GM12865 (cell line): ENCODE measurements at regions not wholly inside any gene's neighbourhood (a gene's known extent, or its start where the extent isn't known, plus 50 kb on each side); places are given as distances from the start of the nearest gene placed in this dataset.
"Not testable (repeated sequence)": the region's sequence is repeated elsewhere in the genome, so short reads cannot be mapped to it uniquely, and the experiment has no call there.

Experiments
- DNase-seq: peaks from one replicate; pipeline ENCODE4 v3.0.0; 2010; ENCODE audit warnings: low read depth
- H3K4me3 ChIP-seq: 2 replicates; pipeline ENCODE4 v1.5.1; 2011; ENCODE audit warnings: mild to moderate bottlenecking, low read depth, low read length, control low read depth
- TF ChIP-seq, protein P1 (sequence below): IDR thresholded peaks from 2 replicates; pipeline ENCODE4 v1.5.1; 2011; ENCODE audit warnings: low read length, control low read depth, low read depth, inconsistent platforms; ENCODE audit not compliant: insufficient read depth; ENCODE audit errors: missing control alignments

GRCh38 chr3:125840465-125840864, 128.5 kb upstream of the ROPN1B start:
- not testable (repeated sequence) for H3K4me3 ChIP-seq
- peak; percentile 89 for DNase-seq

DNA sequence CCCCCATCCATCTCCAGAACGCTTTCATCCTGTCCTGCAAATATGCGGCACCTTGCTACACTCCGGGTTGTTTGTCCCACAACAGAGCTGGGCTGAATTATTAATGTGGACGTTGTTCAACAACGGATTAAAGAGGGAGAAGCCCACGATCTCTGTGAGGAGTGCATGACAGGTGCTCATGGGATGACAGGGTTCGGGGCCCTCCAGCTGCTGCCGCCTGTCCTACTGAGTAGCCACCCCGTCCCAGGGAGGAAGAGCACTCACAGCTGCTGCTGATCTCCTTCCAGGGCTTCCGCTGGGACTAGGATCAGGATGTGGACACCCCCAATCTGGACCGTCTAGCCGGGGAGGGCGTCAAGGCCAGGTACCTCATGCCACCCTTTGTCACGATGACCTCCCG, 121.0 kb upstream of the ROPN1B start:
- DNase-seq, H3K4me3 ChIP-seq: not testable (repeated sequence)

DNA sequence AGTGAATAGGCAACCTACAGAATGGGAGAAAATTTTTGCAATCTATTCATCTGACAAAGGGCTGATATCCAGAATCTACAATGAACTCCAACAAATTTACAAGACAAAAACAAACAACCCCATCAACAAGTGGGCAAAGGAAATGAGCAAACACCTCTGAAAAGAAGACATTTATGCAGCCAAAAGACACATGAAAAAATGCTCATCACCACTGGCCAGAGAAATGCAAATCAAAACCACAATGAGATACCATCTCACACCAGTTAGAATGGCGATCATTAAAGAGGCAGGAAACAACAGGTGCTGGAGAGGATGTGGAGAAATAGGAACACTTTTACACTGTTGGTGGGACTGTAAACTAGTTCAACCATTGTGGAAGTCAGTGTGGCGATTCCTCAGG, 114.0 kb upstream of the ROPN1B start:
- DNase-seq = peak; percentile 49
- H3K4me3 ChIP-seq = not testable (repeated sequence)

- TF ChIP-seq, protein P1, sequence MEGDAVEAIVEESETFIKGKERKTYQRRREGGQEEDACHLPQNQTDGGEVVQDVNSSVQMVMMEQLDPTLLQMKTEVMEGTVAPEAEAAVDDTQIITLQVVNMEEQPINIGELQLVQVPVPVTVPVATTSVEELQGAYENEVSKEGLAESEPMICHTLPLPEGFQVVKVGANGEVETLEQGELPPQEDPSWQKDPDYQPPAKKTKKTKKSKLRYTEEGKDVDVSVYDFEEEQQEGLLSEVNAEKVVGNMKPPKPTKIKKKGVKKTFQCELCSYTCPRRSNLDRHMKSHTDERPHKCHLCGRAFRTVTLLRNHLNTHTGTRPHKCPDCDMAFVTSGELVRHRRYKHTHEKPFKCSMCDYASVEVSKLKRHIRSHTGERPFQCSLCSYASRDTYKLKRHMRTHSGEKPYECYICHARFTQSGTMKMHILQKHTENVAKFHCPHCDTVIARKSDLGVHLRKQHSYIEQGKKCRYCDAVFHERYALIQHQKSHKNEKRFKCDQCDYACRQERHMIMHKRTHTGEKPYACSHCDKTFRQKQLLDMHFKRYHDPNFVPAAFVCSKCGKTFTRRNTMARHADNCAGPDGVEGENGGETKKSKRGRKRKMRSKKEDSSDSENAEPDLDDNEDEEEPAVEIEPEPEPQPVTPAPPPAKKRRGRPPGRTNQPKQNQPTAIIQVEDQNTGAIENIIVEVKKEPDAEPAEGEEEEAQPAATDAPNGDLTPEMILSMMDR = peak; percentile 16
- DNase-seq = peak; percentile 45
- not testable (repeated sequence) for H3K4me3 ChIP-seq
Observed at GRCh38 chr3:125860547-125860946, 108.4 kb upstream of the ROPN1B start.

- not testable (repeated sequence) for H3K4me3 ChIP-seq, DNase-seq
Observed at GRCh38 chr3:125862841-125863254, 106.1 kb upstream of the ROPN1B start.

- H3K4me3 ChIP-seq, DNase-seq: not testable (repeated sequence)
Observed at GRCh38 chr3:125864532-125864931, 104.4 kb upstream of the ROPN1B start.

- H3K4me3 ChIP-seq, DNase-seq: not testable (repeated sequence)
Observed at GRCh38 chr3:125886006-125886405, 83.0 kb upstream of the ROPN1B start.

- H3K4me3 ChIP-seq, DNase-seq: not testable (repeated sequence)
Observed at GRCh38 chr3:125899181-125899580, 69.8 kb upstream of the ROPN1B start.

DNA sequence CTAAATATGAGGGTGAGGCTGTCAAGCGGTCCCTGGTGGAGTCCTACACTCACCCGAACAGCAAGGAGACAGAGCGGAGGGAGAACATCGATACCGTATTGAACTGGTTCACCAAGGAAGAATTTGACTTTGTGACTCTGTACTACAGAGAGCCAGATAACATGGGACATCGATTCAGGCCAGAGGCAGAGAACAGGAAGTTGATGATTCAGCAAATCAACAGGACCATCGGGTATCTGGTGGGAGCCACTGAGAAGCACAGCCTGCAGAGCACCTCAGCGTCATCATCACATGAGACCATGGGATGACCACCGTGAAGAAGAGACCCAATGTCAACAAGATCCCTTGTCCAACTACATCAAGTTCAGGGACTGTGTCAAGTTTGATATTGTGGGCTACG, 67.5 kb upstream of the ROPN1B start:
- not testable (repeated sequence) for DNase-seq, H3K4me3 ChIP-seq

DNA sequence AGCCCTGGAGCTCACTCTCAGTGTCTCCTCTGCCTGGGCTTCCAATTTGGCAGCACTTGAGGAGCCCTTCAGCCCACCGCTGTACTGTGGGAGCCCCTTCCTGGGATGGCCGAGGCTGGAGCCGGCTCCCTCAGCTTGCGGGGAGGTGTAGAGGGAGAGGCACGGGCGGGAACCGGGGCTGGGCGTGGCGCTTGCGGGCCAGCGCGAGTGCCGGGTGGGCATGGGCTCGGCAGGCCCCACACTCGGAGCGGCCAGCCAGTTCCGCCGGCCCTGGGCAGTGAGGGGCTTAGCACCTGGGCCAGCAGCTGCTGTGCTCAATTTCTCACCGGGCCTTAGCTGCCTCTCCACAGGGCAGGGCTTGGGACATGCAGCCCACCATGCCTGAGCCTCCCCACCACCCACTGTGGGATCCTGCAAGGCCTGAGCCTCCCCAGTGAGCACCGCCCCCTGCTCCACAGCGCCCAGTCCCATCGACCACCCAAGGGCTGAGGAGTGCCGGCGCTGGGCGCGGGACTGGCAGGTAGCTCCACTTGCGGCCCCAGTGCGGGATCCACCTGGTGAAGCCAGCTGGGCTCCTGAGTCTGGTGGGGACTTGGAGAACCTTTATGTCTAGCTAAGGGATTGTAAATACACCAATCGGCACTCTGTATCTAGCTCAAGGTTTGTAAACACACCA, 65.1 kb upstream of the ROPN1B start:
- H3K4me3 ChIP-seq, DNase-seq: not testable (repeated sequence)

GRCh38 chr3:125907279-125907678, 61.7 kb upstream of the ROPN1B start:
- DNase-seq, H3K4me3 ChIP-seq: not testable (repeated sequence)

DNA sequence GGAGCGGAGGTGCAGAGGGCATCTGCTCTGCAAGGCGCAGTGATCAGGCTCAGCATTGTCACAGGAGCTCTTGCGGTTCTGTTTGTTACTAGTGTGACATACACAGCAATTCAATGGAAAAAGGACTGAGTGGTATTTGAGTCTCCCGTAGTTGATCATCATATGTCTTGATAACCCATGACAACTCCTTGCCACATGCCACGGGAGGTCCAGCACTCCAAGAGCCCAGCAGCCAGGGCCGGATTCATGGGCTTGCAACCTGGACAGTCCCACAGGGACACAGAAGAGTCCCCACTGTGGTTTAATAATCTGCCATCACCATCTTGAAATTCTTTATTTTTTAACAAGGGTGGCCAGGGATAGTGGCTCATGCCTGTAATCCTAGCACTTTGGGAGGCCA, 58.1 kb upstream of the ROPN1B start:
- not testable (repeated sequence) for H3K4me3 ChIP-seq, DNase-seq

DNA sequence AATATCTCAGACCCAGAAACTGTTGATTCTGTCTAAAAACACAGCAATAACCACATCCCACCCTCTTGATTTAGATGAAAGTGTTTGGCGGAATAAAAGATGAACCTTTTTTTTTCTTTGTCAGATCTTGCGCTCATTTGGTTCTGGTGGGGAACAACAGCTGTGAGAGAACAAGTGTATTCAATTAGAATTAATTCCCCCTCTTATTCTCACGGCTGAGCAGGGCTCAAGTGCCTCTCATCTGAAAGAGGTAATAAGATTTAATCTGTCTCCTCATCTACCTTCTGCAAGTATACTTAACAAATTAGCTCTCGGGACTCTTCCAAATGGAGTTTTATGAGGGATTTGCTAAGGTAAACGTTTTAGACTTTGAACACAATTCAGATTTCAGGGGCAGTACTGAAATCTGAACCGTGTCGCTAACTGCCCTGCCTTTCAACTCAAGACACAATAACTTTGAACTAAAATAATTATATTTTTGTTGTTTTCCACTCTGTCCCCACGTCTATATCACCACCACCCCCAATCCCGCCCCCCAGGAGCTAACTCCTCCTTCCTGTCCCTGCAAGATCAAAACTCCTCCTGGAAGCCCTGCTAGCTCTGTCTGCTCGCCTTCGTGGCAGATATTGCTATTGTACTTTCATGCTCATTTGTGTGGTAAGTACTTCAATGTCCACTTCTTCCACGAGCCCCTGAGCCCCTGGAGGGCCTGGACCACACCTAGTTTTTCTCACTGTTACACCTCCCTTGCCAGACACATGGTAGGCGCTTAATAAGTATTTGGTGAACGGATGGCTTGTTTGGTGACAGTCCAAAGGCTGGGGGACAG, 54.2 kb upstream of the ROPN1B start:
- DNase-seq = not testable (repeated sequence)
- H3K4me3 ChIP-seq = peak overlapping the region; percentile 65

- peak; percentile 25 for DNase-seq
Observed at GRCh38 chr3:125915437-125915787, 53.6 kb upstream of the ROPN1B start.

DNA sequence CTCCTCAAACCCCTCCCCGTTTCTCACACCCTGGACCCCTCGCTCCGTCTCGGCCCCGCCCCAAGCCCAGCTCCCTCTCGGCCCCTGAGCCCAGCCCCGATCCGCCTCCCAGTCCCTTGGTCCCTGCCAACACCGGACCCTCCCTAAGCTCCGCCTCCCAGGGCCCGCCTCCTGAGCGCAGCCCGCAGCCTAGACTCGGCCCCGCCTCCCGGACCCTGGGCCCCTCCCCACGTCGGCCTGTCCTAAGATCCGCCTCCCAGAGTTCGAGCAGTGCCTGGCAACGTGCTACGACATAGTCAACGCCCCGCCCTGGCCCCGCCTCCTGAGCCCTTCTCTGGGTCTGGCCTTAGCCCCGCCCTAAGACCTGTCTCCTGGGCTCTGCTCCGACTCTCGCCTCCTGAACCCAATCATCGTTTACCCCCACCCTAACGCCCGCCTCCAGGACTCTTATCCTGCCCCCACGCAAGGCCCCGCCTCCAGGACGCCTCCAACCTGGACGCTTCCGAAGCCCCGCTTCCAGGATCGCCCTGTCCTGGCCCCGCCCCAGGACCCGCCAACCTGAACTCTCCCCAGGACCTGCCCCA, 53.1 kb upstream of the ROPN1B start:
- peak overlapping the region; percentile 65 for H3K4me3 ChIP-seq
- DNase-seq = peak; percentile 98

More at GRCh38 chr3:125915437-125915787, 53.6 kb upstream of the ROPN1B start:
- peak overlapping the region; percentile 65 for H3K4me3 ChIP-seq
